Stimulated activated CD4-positive, alpha-beta T cell treated with anti-CD3 and anti-CD28 coated beads, TNF-alpha, amount 100 ng/mL, for 48 hours (primary cell): ENCODE measurements at regions not wholly inside any gene's neighbourhood (a gene's known extent, or its start where the extent isn't known, plus 50 kb on each side); places are given as distances from the start of the nearest gene placed in this dataset.
"Not testable (repeated sequence)": the region's sequence is repeated elsewhere in the genome, so short reads cannot be mapped to it uniquely, and the experiment has no call there.

Source experiments
- DNase-seq, 3 donors: peaks; one replicate each; pipeline ENCODE4 v3.0.0-alpha.2; 2020; ENCODE audit warnings: low read depth in 3 of 3

DNA sequence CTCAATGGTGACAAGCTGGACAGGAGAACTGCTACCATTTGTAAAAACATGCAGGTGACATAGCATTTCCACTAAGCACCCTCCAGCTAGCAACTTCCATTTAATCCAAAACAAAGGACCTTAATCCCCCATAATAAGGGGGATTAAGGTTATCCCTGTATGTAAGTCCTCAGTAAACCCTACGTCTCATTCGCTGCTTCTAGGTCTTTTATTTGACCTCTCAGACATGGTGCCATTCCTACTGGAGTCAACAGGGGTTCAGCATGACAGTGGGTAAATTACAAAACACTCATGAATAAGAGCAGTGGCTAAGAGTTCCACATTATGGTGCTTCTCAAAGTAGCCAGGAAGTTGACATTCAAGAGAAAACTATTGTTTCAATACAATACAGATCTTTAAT lies 121.8 kb upstream of the CAV2 start:
- DNase-seq, result no peak

DNA sequence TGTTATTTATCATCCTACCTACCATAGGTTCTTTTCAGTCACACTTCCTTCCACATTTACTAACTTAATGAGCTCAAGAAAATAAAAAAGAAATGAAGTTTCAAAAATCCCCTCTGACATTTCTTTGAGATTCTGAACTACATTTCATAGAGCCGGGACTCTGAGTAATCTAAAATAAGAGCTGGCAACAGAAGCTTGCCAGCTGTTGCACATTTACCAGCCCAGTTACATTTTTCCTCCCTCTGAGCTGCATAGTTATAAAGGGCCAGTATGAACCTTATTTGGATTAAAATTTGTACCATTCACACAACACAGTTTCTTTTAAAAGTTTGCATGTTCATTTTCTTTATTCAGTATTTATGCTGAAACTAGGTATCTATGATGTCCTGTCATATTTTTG lies 119.5 kb upstream of the CAV2 start:
- DNase-seq, result no peak

- no peak for DNase-seq
Observed at GRCh38 chr7:116382375-116382774, 117.2 kb upstream of the CAV2 start.

GRCh38 chr7:116384936-116385635 lies 114.5 kb upstream of the CAV2 start:
- no peak for DNase-seq

GRCh38 chr7:116386674-116387073 lies 112.9 kb upstream of the CAV2 start:
- DNase-seq, result no peak

- DNase-seq, result no peak
Observed at GRCh38 chr7:116390363-116390762, 109.2 kb upstream of the CAV2 start.

DNA sequence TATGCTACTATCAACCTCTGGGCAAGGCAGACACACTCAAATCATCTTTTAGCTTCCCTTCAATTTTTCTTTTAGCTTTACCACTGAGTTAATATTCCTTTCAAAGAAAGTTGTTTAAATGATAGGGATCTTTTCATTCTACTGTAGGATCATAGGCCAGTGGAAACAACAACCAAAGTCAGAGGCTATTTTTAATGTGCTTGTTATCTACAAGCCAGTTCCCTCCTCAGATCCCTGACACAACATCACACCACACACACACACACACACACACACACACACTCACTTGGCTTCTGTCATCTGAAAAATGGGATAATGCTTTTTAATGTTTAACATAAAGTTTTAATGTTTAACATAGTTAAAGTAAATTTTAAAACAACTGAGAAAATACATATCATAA lies 106.7 kb upstream of the CAV2 start:
- DNase-seq, result no peak

GRCh38 chr7:116393654-116394053 lies 105.9 kb upstream of the CAV2 start:
- DNase-seq, result no peak

GRCh38 chr7:116394106-116394505 lies 105.4 kb upstream of the CAV2 start:
- DNase-seq, result no peak

DNA sequence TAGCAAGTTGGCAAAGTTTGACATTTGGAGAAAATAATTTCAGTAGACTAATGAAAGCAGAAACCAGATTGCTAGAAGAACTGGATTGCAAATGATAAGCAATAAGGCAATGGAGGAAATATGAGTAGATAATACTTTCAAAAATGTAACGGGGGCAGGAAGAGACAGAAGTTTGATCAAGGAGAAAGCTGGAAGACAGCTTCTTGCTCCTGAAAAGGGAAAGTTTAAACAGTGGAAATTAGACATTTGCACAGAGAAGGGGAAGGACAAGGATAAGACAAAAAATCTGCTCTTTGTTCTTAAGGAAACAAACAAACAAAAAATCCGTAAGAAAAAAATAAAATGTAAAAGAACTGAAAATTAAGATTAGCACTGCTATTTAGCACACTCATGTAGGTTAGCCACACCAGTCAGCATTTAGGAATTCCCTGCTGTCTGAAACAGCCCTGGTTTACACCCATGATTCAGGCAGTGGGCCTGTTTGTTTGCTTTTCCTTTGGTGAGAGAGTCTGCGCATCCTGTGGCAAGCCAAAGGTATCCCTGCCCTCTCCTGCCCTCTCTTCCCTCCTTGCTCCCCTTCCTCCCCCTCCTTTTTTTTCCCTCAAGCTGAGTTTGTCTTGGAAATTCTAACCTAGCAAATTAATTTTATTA lies 104.3 kb upstream of the CAV2 start:
- no peak for DNase-seq

DNA sequence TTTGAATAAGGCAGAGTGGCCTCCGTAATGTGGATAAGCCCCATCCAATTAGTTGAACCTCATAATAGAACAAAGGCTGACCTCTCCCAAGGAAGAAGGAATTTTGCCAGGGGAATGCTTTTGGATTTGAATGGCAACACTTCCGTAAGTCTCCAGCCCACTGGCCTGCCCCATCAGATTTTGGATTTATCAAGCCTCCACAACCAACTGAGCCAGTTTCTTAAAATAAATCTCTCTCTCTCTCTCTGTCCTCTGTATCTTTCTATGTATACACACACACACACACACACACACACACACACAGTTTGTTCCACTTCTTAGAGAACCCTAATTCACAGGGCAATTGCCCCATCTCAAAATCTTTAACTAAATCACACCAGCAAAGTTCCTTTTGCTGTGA lies 100.9 kb upstream of the CAV2 start:
- no peak for DNase-seq

- no peak for DNase-seq
Observed at GRCh38 chr7:116399819-116400218, 99.7 kb upstream of the CAV2 start.

DNA sequence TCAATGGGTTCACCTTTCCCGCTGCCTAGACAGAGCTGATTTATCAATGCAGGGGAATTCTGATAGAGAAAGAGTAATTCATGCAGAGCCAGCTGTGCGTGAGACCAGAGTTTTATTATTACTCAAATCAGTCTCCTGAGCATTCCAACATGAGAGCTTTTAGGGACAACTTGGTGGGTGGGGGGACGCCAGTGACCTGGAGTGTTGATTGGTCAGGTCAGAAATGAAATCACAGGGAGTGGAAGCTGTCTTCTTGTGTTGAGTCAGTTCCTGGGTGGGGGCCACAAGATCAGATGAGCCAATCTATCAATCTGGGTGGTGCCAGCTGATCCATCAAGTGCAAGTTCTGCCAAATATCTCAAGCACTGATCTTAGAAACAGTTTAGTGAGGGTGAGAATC lies 99.0 kb upstream of the CAV2 start:
- no peak for DNase-seq

- no peak for DNase-seq
Observed at GRCh38 chr7:116401711-116402110, 97.8 kb upstream of the CAV2 start.

DNA sequence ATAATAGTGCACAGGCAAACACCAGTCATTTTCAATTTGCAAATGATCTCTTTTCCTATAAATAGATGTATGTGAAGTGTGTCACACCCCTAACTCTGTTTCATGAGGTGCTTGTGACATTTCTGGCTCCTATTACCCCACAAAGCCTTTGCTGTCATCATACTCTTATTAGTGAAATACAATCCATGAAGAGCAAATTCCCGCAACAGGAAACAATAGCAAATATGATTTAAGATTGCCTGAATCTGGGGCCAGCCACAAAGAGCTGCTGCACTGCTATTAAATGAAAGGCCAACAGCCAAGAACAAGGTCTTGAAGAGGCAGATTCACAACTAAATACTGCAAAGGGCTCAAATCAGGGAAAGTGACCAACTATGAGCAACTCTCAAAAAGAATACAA lies 96.3 kb upstream of the CAV2 start:
- DNase-seq, result no peak

DNA sequence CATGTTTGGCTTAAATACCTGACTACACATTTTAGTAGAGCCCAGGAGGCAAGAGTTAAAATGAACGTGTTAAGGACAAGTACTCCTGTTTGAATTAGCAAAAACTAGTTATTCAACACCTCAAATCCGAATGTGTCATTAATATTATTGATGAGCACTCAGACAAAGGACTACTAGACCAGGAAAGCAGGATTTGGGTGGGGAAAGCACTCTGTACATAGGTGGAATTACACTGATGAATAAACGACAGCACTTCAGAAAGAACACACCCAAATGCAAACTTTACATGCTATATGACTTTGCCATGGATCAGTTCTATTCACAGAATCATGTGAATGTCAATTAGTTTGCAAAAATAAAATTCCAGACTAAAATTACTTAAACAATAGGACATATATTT lies 95.1 kb upstream of the CAV2 start:
- DNase-seq, result no peak

DNA sequence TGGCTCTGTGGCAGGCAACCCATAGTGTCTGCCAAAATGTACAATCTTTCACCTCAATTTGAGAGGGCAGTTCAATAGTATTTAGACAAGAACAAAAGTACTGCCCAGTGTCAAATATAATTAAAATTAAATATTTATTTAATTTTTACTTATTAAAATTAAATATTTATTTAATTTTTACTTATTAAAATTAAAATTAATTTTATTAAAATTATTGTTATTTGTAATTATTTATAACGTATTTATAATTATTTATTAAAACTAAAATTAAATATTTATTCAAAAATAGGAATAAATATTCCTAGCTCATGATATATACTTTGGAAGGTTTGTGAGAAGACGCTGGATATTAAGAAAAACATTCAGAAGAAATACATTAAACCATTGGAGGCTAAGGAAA lies 93.7 kb upstream of the CAV2 start:
- DNase-seq, result no peak

DNA sequence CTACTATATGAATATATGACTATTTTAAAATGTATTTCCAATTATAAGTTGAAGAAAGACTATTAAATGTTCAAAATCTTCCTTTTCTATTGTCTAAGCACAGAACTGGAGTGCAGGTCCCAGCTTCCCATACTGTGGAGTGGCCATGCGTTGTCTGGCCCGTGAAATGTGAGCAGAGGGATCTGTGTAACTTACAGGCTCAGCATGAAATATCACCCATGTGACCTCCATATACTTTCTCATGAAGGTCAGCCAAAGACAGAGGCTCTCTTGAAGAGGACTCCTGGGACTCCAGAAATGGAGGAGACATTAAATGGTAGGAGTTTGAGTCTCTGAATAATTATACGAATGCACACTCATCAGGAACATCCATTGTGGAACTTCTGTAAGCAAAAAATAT lies 92.4 kb upstream of the CAV2 start:
- DNase-seq, result no peak

- DNase-seq, result no peak
Observed at GRCh38 chr7:116408166-116408565, 91.4 kb upstream of the CAV2 start.

GRCh38 chr7:116408831-116409453 lies 90.6 kb upstream of the CAV2 start:
- not testable (repeated sequence) for DNase-seq

- not testable (repeated sequence) for DNase-seq
Observed at GRCh38 chr7:116410694-116411093, 88.8 kb upstream of the CAV2 start.

- no peak for DNase-seq
Observed at GRCh38 chr7:116417593-116418345, 81.8 kb upstream of the CAV2 start.

GRCh38 chr7:116418524-116418923 lies 81.0 kb upstream of the CAV2 start:
- no peak for DNase-seq
